GM21381 (cell line): ENCODE measurements at regions not wholly inside any gene's neighbourhood (a gene's known extent, or its start where the extent isn't known, plus 50 kb on each side); places are given as distances from the start of the nearest gene placed in this dataset.

ENCODE experiments used
- ATAC-seq: cut with Tn5 transposase; IDR thresholded peaks from one replicate; pipeline ENCODE4 v1.9.1; 2021; ENCODE audit warnings: mild to moderate bottlenecking, moderate library complexity; ENCODE audit not compliant: unreplicated experiment

GRCh38 chr9:134243778-134244467, 79.6 kb upstream of the RNU6ATAC start:
- no peak for ATAC-seq

DNA sequence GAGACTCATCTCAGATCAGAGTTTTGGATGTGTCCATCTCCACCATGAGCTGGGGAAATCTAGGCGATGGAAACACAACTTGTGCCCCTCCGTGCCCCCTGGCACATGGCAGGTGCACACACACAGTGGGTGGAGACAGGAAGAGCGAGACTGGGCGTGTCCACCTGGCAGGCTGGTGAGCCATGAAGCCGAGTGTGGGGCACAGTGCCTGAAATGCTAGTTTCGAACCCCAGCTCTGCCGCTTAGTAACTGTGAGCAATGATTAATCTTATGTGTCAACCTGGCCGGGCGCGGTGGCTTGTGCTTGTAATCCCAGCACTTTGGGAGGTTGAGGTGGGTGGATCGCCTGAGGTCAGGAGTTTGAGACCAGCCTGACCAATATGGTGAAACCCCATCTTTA, 80.8 kb upstream of the RNU6ATAC start:
- ATAC-seq = no peak

DNA sequence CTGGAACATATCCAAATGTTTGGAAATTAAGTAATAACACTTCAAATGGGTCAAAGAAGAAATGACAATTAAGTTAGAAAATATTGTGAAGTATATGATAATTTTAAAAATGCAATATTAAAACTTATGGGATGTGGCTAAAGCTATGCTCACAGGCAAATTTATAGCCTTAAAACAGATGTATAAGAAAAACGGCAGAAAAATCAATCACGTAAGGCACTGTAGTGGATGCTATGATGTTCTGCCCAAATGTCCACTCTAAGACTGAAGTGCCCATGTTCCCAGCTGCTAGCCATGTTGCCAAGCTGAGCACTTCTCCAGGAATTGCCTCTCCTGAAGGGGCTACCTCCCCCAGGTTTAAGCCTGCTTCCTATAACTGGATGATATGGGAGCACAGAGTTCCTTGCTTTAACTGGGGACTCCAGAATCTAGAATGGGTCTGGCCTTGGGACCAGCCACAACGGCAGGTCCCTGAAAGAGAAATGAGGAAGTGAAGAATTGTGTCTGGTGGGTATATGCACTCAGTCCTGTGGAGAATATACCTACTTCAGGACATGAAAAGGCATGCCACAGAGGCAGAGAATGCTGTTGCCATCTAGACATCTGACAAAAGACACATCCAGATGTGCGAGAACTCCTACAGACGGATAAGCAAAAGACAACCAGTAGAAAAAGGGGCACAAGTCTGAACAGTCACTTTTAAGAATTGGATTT, 78.2 kb upstream of the RXRA start:
- ATAC-seq = no peak

DNA sequence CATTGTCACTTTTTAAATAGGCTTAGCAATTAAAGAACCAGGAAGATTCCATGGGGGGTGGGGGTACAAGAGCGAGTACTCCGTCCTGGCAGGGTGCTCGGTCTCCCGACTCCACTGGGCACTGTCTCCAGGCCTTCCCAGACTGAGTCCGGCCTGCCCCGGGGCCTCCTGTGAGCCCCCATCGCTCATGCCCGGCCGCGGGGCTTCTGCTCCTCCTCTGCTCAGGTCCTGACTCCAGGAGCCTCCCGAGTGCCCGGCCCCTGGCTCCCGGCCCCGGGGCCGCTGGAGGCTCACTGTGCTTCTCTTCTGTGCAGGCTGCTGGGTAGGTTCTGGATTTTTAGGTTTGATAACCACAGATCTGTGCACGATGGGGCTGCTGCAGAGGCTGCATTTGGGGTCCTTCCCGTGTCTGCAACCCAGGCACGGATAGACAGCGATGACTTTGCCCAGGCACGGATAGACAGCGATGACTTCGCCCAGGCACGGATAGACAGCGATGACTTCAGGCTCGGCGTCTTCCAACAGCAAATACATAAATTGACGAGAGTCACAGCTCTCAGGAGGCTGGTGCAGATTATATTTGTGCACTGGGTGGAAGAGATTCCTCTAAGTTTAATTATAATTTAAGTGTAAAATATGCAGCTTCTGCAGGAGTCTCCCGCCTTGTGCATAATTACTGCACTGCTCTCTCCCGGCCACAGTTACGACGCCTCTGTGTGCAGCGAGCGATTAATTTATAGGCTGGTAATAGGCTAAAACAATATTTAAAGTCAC, 74.8 kb upstream of the RXRA start:
- no peak for ATAC-seq

GRCh38 chr9:134252084-134252830, 74.0 kb upstream of the RXRA start:
- ATAC-seq = no peak

DNA sequence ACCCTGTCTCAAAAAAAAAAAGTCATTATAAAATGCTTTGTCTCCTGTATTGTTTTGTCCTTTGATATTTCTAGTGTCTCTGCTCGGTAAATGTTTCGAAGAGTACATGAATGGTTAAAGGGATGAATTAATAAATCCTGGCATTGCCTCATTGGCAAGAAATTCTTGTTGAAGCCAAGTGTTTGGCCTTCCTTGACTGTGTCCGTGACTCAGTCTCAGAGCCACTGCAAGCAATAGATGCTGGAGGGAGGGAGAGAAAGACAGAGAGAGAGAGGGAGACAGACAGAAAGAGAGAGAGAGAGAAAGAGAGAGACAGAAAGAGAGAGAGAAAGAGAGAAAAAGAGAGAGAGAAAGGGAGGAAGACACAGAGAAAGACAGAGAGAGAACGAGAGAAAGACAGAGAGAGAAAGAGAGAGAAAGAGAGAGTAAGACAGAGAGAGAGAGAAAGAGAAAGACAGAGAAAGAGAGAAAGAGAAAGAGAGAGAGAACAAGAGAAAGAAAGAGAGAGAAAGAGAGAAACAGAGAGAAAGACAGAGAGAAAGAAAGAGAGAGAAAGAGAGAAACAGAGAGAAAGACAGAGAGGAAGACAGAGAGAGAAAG, 72.5 kb upstream of the RXRA start:
- ATAC-seq = no peak

DNA sequence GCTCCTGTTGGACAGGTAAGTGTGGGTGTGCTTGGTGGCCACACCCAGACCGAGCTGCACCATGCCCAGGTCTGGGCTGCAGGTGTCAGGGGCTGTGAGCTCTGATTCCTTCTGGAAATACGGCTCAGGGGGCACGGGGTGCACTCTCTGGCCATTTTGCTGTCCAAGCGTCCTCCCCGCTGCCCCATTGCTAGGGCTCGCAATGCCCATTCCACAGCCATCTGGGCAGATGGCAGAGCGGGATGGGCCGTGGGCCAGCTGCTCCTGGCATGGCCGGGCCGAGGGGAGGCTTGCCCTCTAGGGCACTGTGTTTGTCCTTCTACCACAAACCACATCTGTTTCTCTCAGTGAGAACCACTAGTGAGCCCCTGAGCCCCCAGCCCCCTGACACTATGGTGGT, 67.9 kb upstream of the RXRA start:
- no peak for ATAC-seq

GRCh38 chr9:134258828-134259546, 67.3 kb upstream of the RXRA start:
- no peak for ATAC-seq

GRCh38 chr9:134259708-134260107, 66.5 kb upstream of the RXRA start:
- no peak for ATAC-seq

DNA sequence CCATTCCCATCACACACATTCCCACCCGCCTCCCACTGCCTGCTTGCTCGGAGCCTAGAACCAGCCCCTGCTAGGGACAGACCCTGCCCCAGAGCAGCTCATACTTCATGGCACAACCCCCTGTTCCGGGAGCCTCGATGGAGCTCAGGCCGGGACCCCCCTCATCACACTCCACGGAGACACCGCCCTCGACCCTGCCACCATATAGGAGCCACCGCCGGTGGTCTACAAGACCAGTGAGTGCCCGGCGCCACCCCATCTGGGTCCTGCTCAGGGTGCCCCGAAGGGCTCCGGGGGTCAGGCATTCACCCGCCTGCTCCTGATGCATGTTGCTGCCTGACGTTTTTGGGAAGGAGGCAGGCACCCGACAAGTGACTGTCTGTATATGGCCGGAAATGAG, 65.5 kb upstream of the RXRA start:
- no peak for ATAC-seq

DNA sequence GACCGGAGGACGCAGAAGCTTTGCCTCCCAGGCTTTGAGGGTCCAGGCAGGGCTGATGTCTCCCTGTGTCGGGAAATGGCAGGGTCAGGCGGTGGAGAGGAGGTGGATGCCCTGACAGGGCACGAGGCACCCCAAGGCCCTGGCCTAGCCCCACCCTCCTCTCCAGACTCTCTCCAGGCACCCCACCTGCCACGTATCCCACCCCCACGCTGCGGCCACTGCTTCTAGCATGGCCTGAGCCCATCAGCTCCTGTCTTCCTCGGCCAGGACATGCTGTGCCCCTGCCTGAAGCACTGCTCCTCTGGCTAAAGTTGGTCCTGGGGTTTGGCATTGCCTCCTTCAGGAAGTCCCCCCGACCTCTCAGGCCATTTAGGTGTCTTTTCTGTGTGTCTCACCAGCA, 64.2 kb upstream of the RXRA start:
- ATAC-seq = no peak

DNA sequence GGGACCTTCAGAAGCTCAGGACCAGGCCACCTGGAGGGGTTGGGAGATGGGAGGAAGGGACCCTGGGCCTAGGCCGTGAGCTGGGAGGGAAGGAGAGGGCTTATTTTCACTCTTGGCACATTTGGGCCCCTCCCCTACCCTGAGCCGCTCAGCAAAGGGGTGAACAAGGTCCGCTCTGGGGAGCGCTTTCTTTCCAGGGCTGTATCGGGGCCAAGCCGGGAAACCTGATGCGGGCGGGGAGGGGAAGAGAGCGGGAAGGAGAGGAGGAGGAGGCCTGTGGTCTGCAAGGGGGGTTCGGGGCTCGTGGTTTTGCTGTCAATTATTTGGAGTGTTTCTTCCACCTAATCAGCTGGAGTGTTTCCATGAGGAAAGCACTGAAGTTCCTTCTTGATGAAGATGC, 62.7 kb upstream of the RXRA start:
- no peak for ATAC-seq

GRCh38 chr9:134264169-134264568, 62.1 kb upstream of the RXRA start:
- no peak for ATAC-seq

DNA sequence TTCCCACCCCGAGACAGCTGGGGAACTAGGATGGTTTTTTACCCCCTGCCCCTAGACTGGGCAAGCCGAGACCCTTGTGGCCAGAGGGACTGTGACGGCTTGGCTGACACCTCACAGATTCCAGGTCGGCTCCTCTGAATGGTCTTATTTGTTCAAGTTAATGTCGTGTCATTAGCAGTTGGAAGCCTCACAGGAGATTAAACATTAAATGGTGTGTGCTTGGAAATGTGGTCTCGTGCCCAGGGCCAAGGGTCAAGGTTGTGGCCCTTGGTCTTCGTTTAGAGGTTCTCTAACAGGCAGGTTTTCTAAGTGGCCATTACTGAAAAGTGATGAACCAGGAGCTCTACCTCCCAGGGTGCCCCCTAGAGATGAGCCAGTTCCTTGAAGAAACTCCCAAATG, 61.2 kb upstream of the RXRA start:
- ATAC-seq = no peak

- ATAC-seq = no peak
Observed at GRCh38 chr9:134266418-134266817, 59.8 kb upstream of the RXRA start.

GRCh38 chr9:134267305-134267880, 58.9 kb upstream of the RXRA start:
- no peak for ATAC-seq

DNA sequence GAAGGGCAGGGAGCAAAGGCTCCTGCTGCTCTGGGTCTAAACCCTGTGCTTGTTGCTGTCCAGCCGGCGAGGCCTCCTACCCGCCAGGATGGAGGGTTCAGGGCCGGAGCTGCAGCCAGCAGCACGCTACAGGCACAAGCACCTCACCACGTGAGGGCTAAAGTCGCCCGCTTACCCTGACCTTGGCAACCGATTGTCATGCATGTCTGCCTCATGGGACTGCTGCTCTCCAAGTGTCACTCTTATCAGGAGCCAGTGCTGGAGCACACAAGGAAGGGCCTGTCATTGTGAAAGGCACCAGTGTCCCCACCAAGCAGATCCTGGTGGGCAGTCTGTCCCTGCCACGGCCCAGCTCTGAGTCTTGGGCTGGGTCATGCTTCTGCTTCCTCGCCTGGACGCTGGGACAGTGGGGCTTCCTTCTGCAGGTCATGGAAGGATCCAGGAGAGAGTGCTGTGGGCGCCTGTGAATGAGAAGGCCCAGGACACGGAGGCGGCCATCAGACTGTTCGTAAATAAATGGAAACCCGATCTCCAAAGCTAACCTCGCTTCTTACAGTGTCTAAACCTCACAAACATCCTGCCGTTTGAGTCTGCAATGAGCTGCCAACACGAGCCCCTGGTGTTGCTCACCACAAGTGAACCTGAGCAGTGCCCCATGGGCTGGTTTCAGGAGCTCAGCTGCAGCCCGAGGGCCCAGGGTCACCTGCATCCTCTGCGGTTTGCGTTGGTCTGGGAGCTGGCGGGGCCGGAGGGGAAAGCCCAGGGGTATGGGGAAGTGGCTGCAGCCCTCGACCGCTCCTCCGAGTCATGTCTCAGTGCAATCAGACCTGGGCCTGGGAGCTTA, 58.2 kb upstream of the RXRA start:
- ATAC-seq = peak; percentile 66

GRCh38 chr9:134268747-134269146, 57.5 kb upstream of the RXRA start:
- no peak for ATAC-seq
